ENCODE measurements at regions not wholly inside any gene's neighbourhood (a gene's known extent, or its start where the extent isn't known, plus 50 kb on each side); places are given as distances from the start of the nearest gene placed in this dataset.

- no peak for TF ChIP-seq CTCF (IDR thresholded peaks at IDR 0.05; ENCODE audit: control insufficient read depth, insufficient read depth, low read depth, low read length, missing control alignments)
- DNase-seq (ENCODE audit: low read depth) = no peak
- no peak overlapping the region for H3K4me3 ChIP-seq (ENCODE audit: control insufficient read depth, low read depth, low read length)
These were observed 137.6 kb upstream of the SLC10A2 start for GRCh38 chr13:103203735-103204330.

GRCh38 chr13:103200118-103200885, 134.1 kb upstream of the SLC10A2 start:
- no peak for DNase-seq (ENCODE audit: low read depth)
- no peak overlapping the region for H3K4me3 ChIP-seq (ENCODE audit: control insufficient read depth, low read depth, low read length)
- no peak for TF ChIP-seq CTCF (IDR thresholded peaks at IDR 0.05; ENCODE audit: control insufficient read depth, insufficient read depth, low read depth, low read length, missing control alignments)

- no peak for TF ChIP-seq CTCF (IDR thresholded peaks at IDR 0.05; ENCODE audit: control insufficient read depth, insufficient read depth, low read depth, low read length, missing control alignments)
- DNase-seq (ENCODE audit: low read depth) = no peak
- H3K4me3 ChIP-seq (ENCODE audit: control insufficient read depth, low read depth, low read length) = no peak overlapping the region
These were observed 133.3 kb upstream of the SLC10A2 start for GRCh38 chr13:103199380-103200088.

GRCh38 chr13:103196356-103196755, 130.1 kb upstream of the SLC10A2 start:
- no peak for DNase-seq (ENCODE audit: low read depth)
- TF ChIP-seq CTCF (IDR thresholded peaks at IDR 0.05; ENCODE audit: control insufficient read depth, insufficient read depth, low read depth, low read length, missing control alignments) = no peak
- H3K4me3 ChIP-seq (ENCODE audit: control insufficient read depth, low read depth, low read length) = no peak overlapping the region

GRCh38 chr13:103195762-103196161, 129.5 kb upstream of the SLC10A2 start:
- no peak for TF ChIP-seq CTCF (IDR thresholded peaks at IDR 0.05; ENCODE audit: control insufficient read depth, insufficient read depth, low read depth, low read length, missing control alignments)
- no peak for DNase-seq (ENCODE audit: low read depth)
- H3K4me3 ChIP-seq (ENCODE audit: control insufficient read depth, low read depth, low read length) = no peak overlapping the region

- TF ChIP-seq CTCF (IDR thresholded peaks at IDR 0.05; ENCODE audit: control insufficient read depth, insufficient read depth, low read depth, low read length, missing control alignments) = no peak
- H3K4me3 ChIP-seq (ENCODE audit: control insufficient read depth, low read depth, low read length) = no peak overlapping the region
- DNase-seq (ENCODE audit: low read depth) = no peak
These were observed 128.7 kb upstream of the SLC10A2 start for GRCh38 chr13:103194871-103195270.

Data from AG09309 (cell line).